PC-9 (cell line): ENCODE measurements at regions not wholly inside any gene's neighbourhood (a gene's known extent, or its start where the extent isn't known, plus 50 kb on each side); places are given as distances from the start of the nearest gene placed in this dataset.

Source experiments
- EZH2 ChIP-seq: fragments of 200-600 bp; sonication (generic); IDR thresholded peaks from 2 replicates; pipeline ENCODE4 v1.8.0; 2017; ENCODE audit warnings: antibody characterized with exemption, low read depth
- TF ChIP-seq, protein P1 (sequence below): fragments of 200-600 bp; sonication (generic); conservative IDR thresholded peaks from 2 replicates; pipeline ENCODE4 v1.6.1; 2017; ENCODE audit warnings: mixed run types, antibody characterized with exemption, mild to moderate bottlenecking, moderate library complexity

- TF ChIP-seq, protein P1, sequence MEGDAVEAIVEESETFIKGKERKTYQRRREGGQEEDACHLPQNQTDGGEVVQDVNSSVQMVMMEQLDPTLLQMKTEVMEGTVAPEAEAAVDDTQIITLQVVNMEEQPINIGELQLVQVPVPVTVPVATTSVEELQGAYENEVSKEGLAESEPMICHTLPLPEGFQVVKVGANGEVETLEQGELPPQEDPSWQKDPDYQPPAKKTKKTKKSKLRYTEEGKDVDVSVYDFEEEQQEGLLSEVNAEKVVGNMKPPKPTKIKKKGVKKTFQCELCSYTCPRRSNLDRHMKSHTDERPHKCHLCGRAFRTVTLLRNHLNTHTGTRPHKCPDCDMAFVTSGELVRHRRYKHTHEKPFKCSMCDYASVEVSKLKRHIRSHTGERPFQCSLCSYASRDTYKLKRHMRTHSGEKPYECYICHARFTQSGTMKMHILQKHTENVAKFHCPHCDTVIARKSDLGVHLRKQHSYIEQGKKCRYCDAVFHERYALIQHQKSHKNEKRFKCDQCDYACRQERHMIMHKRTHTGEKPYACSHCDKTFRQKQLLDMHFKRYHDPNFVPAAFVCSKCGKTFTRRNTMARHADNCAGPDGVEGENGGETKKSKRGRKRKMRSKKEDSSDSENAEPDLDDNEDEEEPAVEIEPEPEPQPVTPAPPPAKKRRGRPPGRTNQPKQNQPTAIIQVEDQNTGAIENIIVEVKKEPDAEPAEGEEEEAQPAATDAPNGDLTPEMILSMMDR, result no peak
- no peak for TF ChIP-seq EZH2
These were observed 397.9 kb downstream of the NPHP4 start for GRCh38 chr1:5594056-5594956.
